GM06990 (cell line): ENCODE measurements at regions not wholly inside any gene's neighbourhood (a gene's known extent, or its start where the extent isn't known, plus 50 kb on each side); places are given as distances from the start of the nearest gene placed in this dataset.
"Not testable (repeated sequence)": the region's sequence is repeated elsewhere in the genome, so short reads cannot be mapped to it uniquely, and the experiment has no call there.

ENCODE experiments used
- DNase-seq: peaks from one replicate; pipeline ENCODE4 v3.0.0-alpha.2; 2011; ENCODE audit not compliant: insufficient read length; ENCODE audit errors: extremely low read depth
- H3K27me3 ChIP-seq: replicated peaks from 2 replicates; pipeline ENCODE4 v1.6.0; 2011; ENCODE audit warnings: low read length; ENCODE audit not compliant: control insufficient read depth, insufficient read depth
- H3K36me3 ChIP-seq: 2 replicates; pipeline ENCODE4 v1.5.1; 2011; ENCODE audit warnings: low read length; ENCODE audit not compliant: control insufficient read depth, insufficient read depth
- H3K4me3 ChIP-seq: replicated peaks from 2 replicates; pipeline ENCODE4 v1.5.1; 2011; ENCODE audit warnings: low read depth, mild to moderate bottlenecking, control low read depth, low read length
- TF ChIP-seq, protein P1 (sequence below): IDR thresholded peaks from 2 replicates; pipeline ENCODE4 v1.5.1; 2011; ENCODE audit warnings: low read length, control low read depth, mild to moderate bottlenecking, inconsistent platforms; ENCODE audit not compliant: insufficient read depth, poor library complexity, severe bottlenecking

DNA sequence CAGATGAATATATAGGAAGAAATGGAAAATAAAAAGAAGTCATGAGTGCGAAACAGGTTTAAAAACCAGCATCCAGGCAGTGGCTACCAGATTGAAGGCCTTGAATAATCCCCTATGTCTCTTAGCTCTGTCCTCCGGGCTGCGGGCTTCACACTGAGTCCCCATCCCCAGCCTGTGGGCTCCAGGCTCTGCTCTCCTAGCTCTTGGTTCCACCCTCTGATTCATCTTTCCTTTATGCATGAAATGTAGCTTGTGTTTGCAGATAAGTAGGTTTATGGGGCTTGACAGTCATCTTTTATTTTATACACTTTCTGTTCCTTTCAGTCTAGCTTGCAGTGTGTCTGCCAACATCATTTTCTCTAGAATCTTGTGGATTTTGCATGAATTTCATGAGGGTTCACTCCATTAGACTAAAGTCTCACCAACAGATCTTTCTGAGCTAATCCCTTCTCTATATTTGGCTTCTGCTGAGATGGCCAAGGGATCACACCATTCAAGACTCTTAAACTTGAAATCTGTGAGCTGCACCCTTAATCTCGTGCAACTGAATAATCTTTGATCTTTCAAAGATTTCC lies 174.5 kb downstream of the PLPPR4 start:
- TF ChIP-seq, protein P1, sequence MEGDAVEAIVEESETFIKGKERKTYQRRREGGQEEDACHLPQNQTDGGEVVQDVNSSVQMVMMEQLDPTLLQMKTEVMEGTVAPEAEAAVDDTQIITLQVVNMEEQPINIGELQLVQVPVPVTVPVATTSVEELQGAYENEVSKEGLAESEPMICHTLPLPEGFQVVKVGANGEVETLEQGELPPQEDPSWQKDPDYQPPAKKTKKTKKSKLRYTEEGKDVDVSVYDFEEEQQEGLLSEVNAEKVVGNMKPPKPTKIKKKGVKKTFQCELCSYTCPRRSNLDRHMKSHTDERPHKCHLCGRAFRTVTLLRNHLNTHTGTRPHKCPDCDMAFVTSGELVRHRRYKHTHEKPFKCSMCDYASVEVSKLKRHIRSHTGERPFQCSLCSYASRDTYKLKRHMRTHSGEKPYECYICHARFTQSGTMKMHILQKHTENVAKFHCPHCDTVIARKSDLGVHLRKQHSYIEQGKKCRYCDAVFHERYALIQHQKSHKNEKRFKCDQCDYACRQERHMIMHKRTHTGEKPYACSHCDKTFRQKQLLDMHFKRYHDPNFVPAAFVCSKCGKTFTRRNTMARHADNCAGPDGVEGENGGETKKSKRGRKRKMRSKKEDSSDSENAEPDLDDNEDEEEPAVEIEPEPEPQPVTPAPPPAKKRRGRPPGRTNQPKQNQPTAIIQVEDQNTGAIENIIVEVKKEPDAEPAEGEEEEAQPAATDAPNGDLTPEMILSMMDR: no peak
- Histone ChIP-seq H3K36me3 (no peaks in the 10 kb centered on the region), H3K4me3 (no peak overlapping the region), H3K27me3 (no peaks in the 10 kb centered on the region)
- no peak for DNase-seq

DNA sequence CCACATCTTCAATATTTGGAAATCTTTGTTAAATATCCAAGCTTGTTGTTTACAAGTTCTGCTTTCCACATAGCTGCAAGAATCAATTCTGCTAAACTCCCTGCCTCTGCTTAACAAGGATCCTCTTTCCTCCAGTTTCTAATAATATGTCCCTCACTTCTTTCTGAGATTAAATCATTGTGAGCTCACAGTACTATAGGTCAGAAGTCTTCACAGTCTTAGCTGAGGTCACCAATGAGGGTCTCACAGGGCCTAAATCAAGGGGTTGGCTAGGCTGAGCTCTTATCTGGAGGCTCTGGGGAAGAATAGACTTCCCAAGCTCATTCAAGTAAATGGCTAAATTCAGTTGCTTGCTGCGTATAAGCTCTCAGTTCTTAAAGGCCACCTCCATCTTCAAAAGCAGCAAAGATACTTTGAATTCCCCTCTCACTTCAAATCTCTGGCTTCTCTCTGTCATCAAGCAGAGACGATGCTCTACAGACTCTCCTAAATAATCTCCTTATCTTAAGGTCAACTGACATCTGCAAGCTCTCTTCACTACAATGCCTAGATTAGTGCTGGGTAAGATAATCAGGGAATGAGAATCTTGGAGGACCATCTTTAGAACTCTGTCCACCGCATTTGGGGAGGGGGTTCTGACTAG lies 175.3 kb downstream of the PLPPR4 start:
- no peak for DNase-seq
- TF ChIP-seq, protein P1: no peak
- no peaks in the 10 kb centered on the region for H3K36me3 ChIP-seq
- no peak overlapping the region for H3K4me3 ChIP-seq
- H3K27me3 ChIP-seq: no peaks in the 10 kb centered on the region

DNA sequence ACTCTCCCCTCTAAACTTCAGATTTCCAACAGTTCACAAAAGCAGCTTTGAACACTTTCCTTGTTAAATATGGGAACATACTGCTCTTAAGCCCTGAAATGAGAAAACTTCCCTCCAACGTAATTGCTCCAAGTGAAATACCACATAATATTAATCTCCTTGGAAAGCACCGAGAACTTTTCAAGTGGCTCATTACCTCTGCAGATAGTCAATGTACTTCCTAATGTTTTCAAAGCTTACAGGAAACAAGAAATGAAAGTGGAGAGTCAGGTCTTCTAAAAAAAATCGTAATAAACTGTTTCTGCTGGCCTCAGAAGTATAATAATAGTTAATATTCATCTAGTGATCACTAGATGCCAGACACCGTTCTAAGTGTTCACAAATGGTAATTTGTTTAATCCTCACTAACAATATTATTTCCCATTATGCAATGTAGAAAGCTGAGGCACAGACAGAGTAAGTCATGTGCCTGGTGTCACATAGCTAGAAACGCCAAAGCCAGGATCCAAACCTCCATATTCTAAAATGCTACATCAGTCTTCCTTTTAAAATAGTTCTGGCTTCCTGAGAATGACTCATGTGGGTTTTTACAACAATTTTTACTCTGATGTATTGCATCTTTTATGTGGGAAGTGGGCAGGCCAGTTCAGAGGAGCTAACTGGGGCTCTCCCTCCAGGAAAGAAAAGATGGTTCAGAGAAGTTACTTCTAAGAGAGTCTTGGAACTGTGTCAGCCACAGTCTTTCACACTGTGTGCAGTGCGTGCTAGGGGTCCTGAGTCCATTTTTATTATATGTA lies 177.2 kb downstream of the PLPPR4 start:
- H3K4me3 ChIP-seq: no peak overlapping the region
- TF ChIP-seq, protein P1: no peak
- H3K27me3 ChIP-seq: no peaks in the 10 kb centered on the region
- no peaks in the 10 kb centered on the region for H3K36me3 ChIP-seq
- no peak for DNase-seq

DNA sequence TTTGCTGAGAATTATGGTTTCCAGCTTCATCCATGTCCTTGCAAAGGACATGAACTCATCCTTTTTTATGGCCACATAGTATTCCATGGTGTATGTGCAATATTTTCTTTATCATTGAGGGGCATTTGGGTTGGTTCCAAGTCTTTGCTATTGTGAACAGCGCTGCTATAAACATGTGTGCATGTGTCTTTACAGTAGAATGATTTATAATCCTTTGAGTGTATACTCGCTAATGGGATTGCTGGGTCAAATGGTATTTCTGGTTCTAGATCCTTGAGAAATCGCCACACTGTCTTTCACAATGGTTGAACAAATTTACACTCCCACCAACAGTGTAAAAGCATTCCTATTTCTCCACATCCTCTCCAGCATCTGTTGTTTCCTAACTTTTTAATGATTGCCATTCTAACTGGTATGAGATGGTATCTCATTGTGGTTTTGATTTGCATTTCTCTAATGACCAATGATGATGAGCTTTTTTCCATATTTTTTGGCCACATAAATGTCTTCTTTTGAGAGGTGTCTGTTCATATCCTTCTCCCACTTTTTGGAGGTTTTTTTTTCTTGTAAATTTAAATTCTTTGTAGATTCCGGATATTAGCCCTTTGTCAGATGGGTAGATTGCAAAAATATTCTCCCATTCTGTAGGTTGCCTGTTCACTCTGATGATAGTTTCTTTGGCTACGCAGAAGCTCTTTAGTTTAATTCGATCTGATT lies 180.1 kb downstream of the PLPPR4 start:
- not testable (repeated sequence) for H3K36me3 ChIP-seq, H3K27me3 ChIP-seq, H3K4me3 ChIP-seq, DNase-seq

DNA sequence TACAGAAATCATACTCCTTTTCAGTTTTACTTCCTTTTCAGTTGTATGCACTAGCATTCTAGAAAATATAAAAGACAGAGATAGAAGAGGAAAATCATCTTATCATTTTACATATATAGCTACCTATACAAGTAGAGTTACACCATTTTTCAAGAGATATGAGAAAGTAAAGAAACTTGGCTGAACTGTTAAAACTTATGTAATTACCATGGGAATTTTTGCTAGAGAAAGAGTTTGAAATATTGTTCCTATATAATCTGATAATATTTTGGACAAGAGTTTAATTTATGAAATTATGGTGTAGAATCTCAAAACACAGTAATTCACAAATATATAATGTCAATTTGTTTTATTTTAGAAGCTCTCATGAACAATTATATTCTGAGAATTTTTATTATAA lies 180.8 kb downstream of the PLPPR4 start:
- no peaks in the 10 kb centered on the region for H3K36me3 ChIP-seq
- DNase-seq: no peak
- H3K4me3 ChIP-seq: no peak overlapping the region
- TF ChIP-seq, protein P1: no peak
- H3K27me3 ChIP-seq: no peaks in the 10 kb centered on the region

DNA sequence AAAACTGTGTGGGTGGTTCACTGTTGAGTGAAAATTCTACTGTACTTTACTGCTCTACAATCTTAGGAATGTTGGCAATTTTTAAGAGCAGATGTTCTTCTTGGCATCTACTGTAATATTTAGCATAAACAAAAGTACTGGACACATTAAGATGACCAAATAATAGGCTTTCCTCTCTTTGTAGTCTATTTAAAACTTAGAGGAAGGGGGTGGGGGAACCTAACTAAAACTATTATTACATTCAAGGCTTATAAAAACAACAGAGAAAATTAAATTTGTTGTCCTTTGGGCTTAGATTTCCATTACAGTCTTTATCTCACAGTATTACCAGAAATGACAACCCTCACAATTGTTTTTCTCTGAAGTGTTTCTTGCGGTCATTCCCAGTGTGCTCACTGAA lies 181.2 kb downstream of the PLPPR4 start:
- H3K27me3 ChIP-seq: no peaks in the 10 kb centered on the region
- H3K36me3 ChIP-seq: no peaks in the 10 kb centered on the region
- DNase-seq: no peak
- TF ChIP-seq, protein P1: no peak
- H3K4me3 ChIP-seq: no peak overlapping the region
